ENCODE measurements at regions not wholly inside any gene's neighbourhood (a gene's known extent, or its start where the extent isn't known, plus 50 kb on each side); places are given as distances from the start of the nearest gene placed in this dataset.

- Histone ChIP-seq H3K9me3 (ENCODE audit: low read depth, low read length, poor library complexity, severe bottlenecking) (no peaks in the 10 kb centered on the region), H3K27me3 (replicated peaks; ENCODE audit: insufficient read depth, low read depth, low read length, poor library complexity) (no peaks in the 10 kb centered on the region), H3K36me3 (ENCODE audit: insufficient read depth, low read length, poor library complexity, severe bottlenecking) (no peaks in the 10 kb centered on the region), H3K4me1 (ENCODE audit: insufficient read depth, low read length, poor library complexity, severe bottlenecking) (peaks cover 5% of the 10 kb centered on the region), H3K27ac (ENCODE audit: low read depth, low read length, poor library complexity, severe bottlenecking) (no peak overlapping the region), H3K4me3 (ENCODE audit: low read depth, low read length, poor library complexity, severe bottlenecking) (no peak overlapping the region)
- ChIA-PET CTCF (no interaction called here), POLR2A (ENCODE audit: low non-redundant PET) (no interaction called here)
- TF ChIP-seq EZH2 (IDR thresholded peaks at IDR 0.05; ENCODE audit: borderline replicate concordance, low read depth, low read length, poor library complexity, severe bottlenecking) (no peak), CTCF (conservative IDR thresholded peaks at IDR 0.05; ENCODE audit: low read depth, low read length) (no peak)
- BruUV-seq (replicated peaks), result no TSS peak
- no peak for DNase-seq (ENCODE audit: low spot score)
- intact Hi-C loops (cut with micrococcal nuclease; ENCODE audit: unreplicated experiment), result no loop called here
Observed at GRCh38 chr6:81166770-81167169, 585.7 kb downstream of the TENT5A start.

DNA sequence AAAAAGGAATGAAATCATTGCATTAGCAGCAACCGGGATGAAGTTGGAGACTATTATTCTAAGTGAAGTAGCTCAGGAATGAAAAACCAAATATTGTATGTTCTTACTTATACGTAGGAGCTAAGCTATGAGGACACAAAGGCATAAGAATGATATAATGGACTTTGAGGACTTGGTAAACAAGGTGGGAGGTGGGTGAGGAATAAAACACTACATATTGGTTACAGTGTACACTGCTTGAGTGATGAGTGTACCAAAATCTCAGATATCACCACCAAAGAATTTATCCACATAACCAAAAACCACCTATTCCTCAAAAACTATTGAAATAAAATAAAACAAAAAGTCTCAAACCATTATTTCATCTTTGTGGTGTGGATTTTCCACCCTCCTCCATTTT is 593.5 kb downstream of the TENT5A start:
- intact Hi-C loops (cut with micrococcal nuclease; ENCODE audit: unreplicated experiment), result no loop called here
- no peak for DNase-seq (ENCODE audit: low spot score)
- Histone ChIP-seq H3K27ac (ENCODE audit: low read depth, low read length, poor library complexity, severe bottlenecking) (no peak overlapping the region), H3K27me3 (replicated peaks; ENCODE audit: insufficient read depth, low read depth, low read length, poor library complexity) (no peaks in the 10 kb centered on the region), H3K9me3 (ENCODE audit: low read depth, low read length, poor library complexity, severe bottlenecking) (no peaks in the 10 kb centered on the region), H3K4me3 (ENCODE audit: low read depth, low read length, poor library complexity, severe bottlenecking) (no peak overlapping the region), H3K36me3 (ENCODE audit: insufficient read depth, low read length, poor library complexity, severe bottlenecking) (no peaks in the 10 kb centered on the region), H3K4me1 (ENCODE audit: insufficient read depth, low read length, poor library complexity, severe bottlenecking) (no peaks in the 10 kb centered on the region)
- ChIA-PET POLR2A (ENCODE audit: low non-redundant PET) (no interaction called here), CTCF (no interaction called here)
- TF ChIP-seq EZH2 (IDR thresholded peaks at IDR 0.05; ENCODE audit: borderline replicate concordance, low read depth, low read length, poor library complexity, severe bottlenecking) (no peak), CTCF (conservative IDR thresholded peaks at IDR 0.05; ENCODE audit: low read depth, low read length) (no peak)
- BruUV-seq (replicated peaks), result no TSS peak

DNA sequence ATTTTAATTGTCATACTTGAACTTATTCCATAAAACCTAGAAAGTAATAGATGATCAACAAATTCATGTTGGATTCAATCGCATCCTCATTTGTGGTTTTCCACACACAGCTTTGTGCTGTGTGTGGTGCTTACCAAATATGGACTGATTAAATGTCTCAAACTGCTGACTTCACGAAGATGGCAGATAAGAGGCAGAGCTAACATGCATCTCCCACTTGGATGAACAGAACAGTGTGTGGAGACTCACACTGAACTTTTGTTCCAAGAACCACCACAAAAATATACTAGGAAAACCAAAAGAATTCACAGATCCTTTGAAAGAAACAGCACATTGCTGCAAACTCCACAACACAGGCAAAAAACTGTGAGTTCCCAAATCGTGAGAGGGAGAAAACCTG is 603.7 kb downstream of the TENT5A start:
- Histone ChIP-seq H3K4me3 (ENCODE audit: low read depth, low read length, poor library complexity, severe bottlenecking) (no peak overlapping the region), H3K27ac (ENCODE audit: low read depth, low read length, poor library complexity, severe bottlenecking) (no peak overlapping the region), H3K9me3 (ENCODE audit: low read depth, low read length, poor library complexity, severe bottlenecking) (peaks cover 6% of the 10 kb centered on the region), H3K4me1 (ENCODE audit: insufficient read depth, low read length, poor library complexity, severe bottlenecking) (no peaks in the 10 kb centered on the region), H3K36me3 (ENCODE audit: insufficient read depth, low read length, poor library complexity, severe bottlenecking) (no peaks in the 10 kb centered on the region), H3K27me3 (replicated peaks; ENCODE audit: insufficient read depth, low read depth, low read length, poor library complexity) (no peaks in the 10 kb centered on the region)
- ChIA-PET CTCF (no interaction called here), POLR2A (ENCODE audit: low non-redundant PET) (no interaction called here)
- BruUV-seq (replicated peaks), result no TSS peak
- no peak for TF ChIP-seq CTCF (conservative IDR thresholded peaks at IDR 0.05; ENCODE audit: low read depth, low read length)
- no peak for DNase-seq (ENCODE audit: low spot score)
- intact Hi-C loops (cut with micrococcal nuclease; ENCODE audit: unreplicated experiment), result no loop called here
